NB4 (cell line): ENCODE measurements at regions not wholly inside any gene's neighbourhood (a gene's known extent, or its start where the extent isn't known, plus 50 kb on each side); places are given as distances from the start of the nearest gene placed in this dataset.
"Not testable (repeated sequence)": the region's sequence is repeated elsewhere in the genome, so short reads cannot be mapped to it uniquely, and the experiment has no call there.

ENCODE experiments used
- DNase-seq: peaks from one replicate; pipeline ENCODE4 v3.0.0; 2010; ENCODE audit warnings: low read depth
- H3K4me3 ChIP-seq: one replicate; pipeline ENCODE4 v1.5.1; 2011; ENCODE audit warnings: mild to moderate bottlenecking, low read depth, low read length, moderate library complexity
- CTCF ChIP-seq: IDR thresholded peaks from one replicate; pipeline ENCODE4 v1.5.1; 2012; ENCODE audit warnings: low read depth, low read length
- MAX ChIP-seq: IDR thresholded peaks from 2 replicates; pipeline ENCODE4 v1.6.1; 2011; ENCODE audit warnings: low read depth, low read length
- MYC ChIP-seq: IDR thresholded peaks from 2 replicates; pipeline ENCODE4 v1.6.1; 2011; ENCODE audit warnings: low read depth, low read length
- POLR2A ChIP-seq: IDR thresholded peaks from 2 replicates; pipeline ENCODE4 v1.6.1; 2011; ENCODE audit warnings: mild to moderate bottlenecking; ENCODE audit not compliant: insufficient read length; ENCODE audit errors: extremely low read depth

GRCh38 chrX:63275127-63275526 lies 76.0 kb downstream of the SPIN4 start:
- TF ChIP-seq MYC = no peak
- no peak for TF ChIP-seq MAX
- TF ChIP-seq CTCF = peak; percentile 70
- H3K4me3 ChIP-seq = no peak overlapping the region
- DNase-seq = peak; percentile 19

GRCh38 chrX:63270873-63271272 lies 80.3 kb downstream of the SPIN4 start:
- DNase-seq = no peak
- TF ChIP-seq MAX (no peak), POLR2A (no peak), MYC (no peak), CTCF (no peak)
- H3K4me3 ChIP-seq = no peak overlapping the region

- TF ChIP-seq MAX = no peak
- no peak for TF ChIP-seq MYC
- no peak for TF ChIP-seq POLR2A
- no peak for TF ChIP-seq CTCF
- H3K4me3 ChIP-seq = no peak overlapping the region
- DNase-seq = no peak
These were observed 93.0 kb downstream of the SPIN4 start for GRCh38 chrX:63258144-63258543.

- peak; percentile 78 for DNase-seq
- peak; percentile 81 for TF ChIP-seq CTCF
- no peak for TF ChIP-seq MAX
- no peak for TF ChIP-seq POLR2A
- no peak for TF ChIP-seq MYC
- H3K4me3 ChIP-seq = no peak overlapping the region
These were observed 100.8 kb downstream of the SPIN4 start for GRCh38 chrX:63250253-63250868.

- H3K4me3 ChIP-seq, DNase-seq: not testable (repeated sequence)
These were observed 108.4 kb downstream of the SPIN4 start for GRCh38 chrX:63242689-63243088.

- DNase-seq, H3K4me3 ChIP-seq: not testable (repeated sequence)
These were observed 115.2 kb downstream of the SPIN4 start for GRCh38 chrX:63235963-63236362.

- not testable (repeated sequence) for DNase-seq, H3K4me3 ChIP-seq
These were observed 118.1 kb downstream of the SPIN4 start for GRCh38 chrX:63233013-63233412.

- H3K4me3 ChIP-seq, DNase-seq: not testable (repeated sequence)
These were observed 132.9 kb downstream of the SPIN4 start for GRCh38 chrX:63218202-63218601.

- H3K4me3 ChIP-seq, DNase-seq: not testable (repeated sequence)
These were observed 133.6 kb downstream of the SPIN4 start for GRCh38 chrX:63217549-63217948.

- not testable (repeated sequence) for H3K4me3 ChIP-seq, DNase-seq
These were observed 141.5 kb downstream of the SPIN4 start for GRCh38 chrX:63209645-63210044.

- H3K4me3 ChIP-seq, DNase-seq: not testable (repeated sequence)
These were observed 142.0 kb downstream of the SPIN4 start for GRCh38 chrX:63209128-63209527.

GRCh38 chrX:63204266-63205074 lies 146.7 kb downstream of the SPIN4 start:
- H3K4me3 ChIP-seq, DNase-seq: not testable (repeated sequence)
